SK-N-SH treated with all-trans-retinoic acid at 6 μM for 48 hours (cell line): ENCODE measurements at regions not wholly inside any gene's neighbourhood (a gene's known extent, or its start where the extent isn't known, plus 50 kb on each side); places are given as distances from the start of the nearest gene placed in this dataset.

ENCODE experiments used
- ATAC-seq: fragments of 200-7000 bp; cut with Tn5 transposase; 3 replicates; pipeline ENCODE4 v1.9.1; 2020; ENCODE audit warnings: mild to moderate bottlenecking, moderate library complexity
- ARNTL ChIP-seq: fragments of 450-650 bp; formaldehyde crosslinking; IDR thresholded peaks from 2 replicates; pipeline ENCODE4 v1.5.0; 2020; ENCODE audit warnings: low read depth, mild to moderate bottlenecking, moderate library complexity, borderline replicate concordance
- BACH2 ChIP-seq: fragments of 250-450 bp; sonication (Bioruptor Pico); IDR thresholded peaks from 2 replicates; pipeline ENCODE4 v1.9.0; 2021; ENCODE audit warnings: mild to moderate bottlenecking, borderline replicate concordance
- CREB5 ChIP-seq: fragments of 250-450 bp; sonication (Bioruptor Pico); IDR thresholded peaks from 2 replicates; pipeline ENCODE4 v1.5.1; 2020; ENCODE audit warnings: low read depth, mild to moderate bottlenecking, moderate library complexity
- CSDC2 ChIP-seq: fragments of 250-450 bp; sonication (Bioruptor Pico); IDR thresholded peaks from 2 replicates; pipeline ENCODE4 v1.5.0; 2020; ENCODE audit warnings: mild to moderate bottlenecking, moderate library complexity
- CSRNP3 ChIP-seq: fragments of 250-450 bp; sonication (Bioruptor Pico); IDR thresholded peaks from 2 replicates; pipeline ENCODE4 v1.5.1; 2021; ENCODE audit warnings: mild to moderate bottlenecking, moderate library complexity
- ESRRG ChIP-seq: fragments of 250-450 bp; sonication (Bioruptor Pico); IDR thresholded peaks from 2 replicates; pipeline ENCODE4 v1.6.1; 2021; ENCODE audit warnings: mild to moderate bottlenecking
- GLIS3 ChIP-seq: fragments of 250-450 bp; sonication (Bioruptor Pico); IDR thresholded peaks from 2 replicates; pipeline ENCODE4 v1.5.0; 2020; ENCODE audit warnings: mild to moderate bottlenecking, moderate library complexity
- ISL1 ChIP-seq: fragments of 250-450 bp; sonication (Bioruptor Pico); IDR thresholded peaks from 2 replicates; pipeline ENCODE4 v2.1.2; 2022; ENCODE audit warnings: mild to moderate bottlenecking, moderate library complexity
- OSR1 ChIP-seq: fragments of 250-450 bp; sonication (Bioruptor Pico); IDR thresholded peaks from 2 replicates; pipeline ENCODE4 v1.8.0; 2022; ENCODE audit warnings: moderate library complexity, mild to moderate bottlenecking, inconsistent platforms
- PATZ1 ChIP-seq: fragments of 250-450 bp; sonication (Bioruptor Pico); IDR thresholded peaks from 2 replicates; pipeline ENCODE4 v1.8.0; 2020; ENCODE audit warnings: mild to moderate bottlenecking, moderate library complexity, borderline replicate concordance
- RARB ChIP-seq: fragments of 250-450 bp; sonication (Bioruptor Pico); IDR thresholded peaks from 2 replicates; pipeline ENCODE4 v1.8.0; 2021; ENCODE audit warnings: mild to moderate bottlenecking, moderate library complexity
- SNAI2 ChIP-seq: fragments of 250-450 bp; sonication (Bioruptor Pico); IDR thresholded peaks from 2 replicates; pipeline ENCODE4 v1.5.0; 2020; ENCODE audit warnings: mild to moderate bottlenecking, moderate library complexity
- TCF4 ChIP-seq: fragments of 250-450 bp; sonication (Bioruptor Pico); IDR thresholded peaks from 2 replicates; pipeline ENCODE4 v1.8.0; 2021; ENCODE audit warnings: mild to moderate bottlenecking, moderate library complexity, borderline replicate concordance
- TOX ChIP-seq: fragments of 250-450 bp; sonication (Bioruptor Pico); IDR thresholded peaks from 2 replicates; pipeline ENCODE4 v1.8.0; 2021; ENCODE audit warnings: mild to moderate bottlenecking, moderate library complexity, borderline replicate concordance
- TSHZ2 ChIP-seq: fragments of 250-450 bp; sonication (Bioruptor Pico); IDR thresholded peaks from 2 replicates; pipeline ENCODE4 v1.5.0; 2020; ENCODE audit warnings: mild to moderate bottlenecking, moderate library complexity
- ZC3H10 ChIP-seq: fragments of 250-450 bp; sonication (Bioruptor Pico); IDR thresholded peaks from 2 replicates; pipeline ENCODE4 v1.5.1; 2021; ENCODE audit warnings: mild to moderate bottlenecking, moderate library complexity
- ZFP3 ChIP-seq: fragments of 250-450 bp; sonication (Bioruptor Pico); IDR thresholded peaks from 2 replicates; pipeline ENCODE4 v1.5.0; 2020; ENCODE audit warnings: mild to moderate bottlenecking, moderate library complexity
- ZFP30 ChIP-seq: fragments of 450-650 bp; formaldehyde crosslinking; IDR thresholded peaks from 2 replicates; pipeline ENCODE4 v1.5.0; 2022; ENCODE audit warnings: mild to moderate bottlenecking, moderate library complexity
- ZNF70 ChIP-seq: fragments of 450-650 bp; formaldehyde crosslinking; IDR thresholded peaks from 2 replicates; pipeline ENCODE4 v1.5.0; 2020; ENCODE audit warnings: mild to moderate bottlenecking, moderate library complexity
- ZNF8 ChIP-seq: fragments of 450-650 bp; formaldehyde crosslinking; IDR thresholded peaks from 2 replicates; pipeline ENCODE4 v1.5.0; 2020; ENCODE audit warnings: mild to moderate bottlenecking, moderate library complexity

- ATAC-seq = no peak
Observed at GRCh38 chr10:90674461-90674860, 183.4 kb downstream of the HTR7 start.

GRCh38 chr10:90674928-90675327 is 182.9 kb downstream of the HTR7 start:
- no peak for TF ChIP-seq ZFP3 (CRISPR knock-in tag)
- TF ChIP-seq ZNF8 (CRISPR knock-in tag) = no peak
- no peak for TF ChIP-seq GLIS3 (CRISPR knock-in tag)
- TF ChIP-seq PATZ1 (CRISPR knock-in tag) = no peak
- TF ChIP-seq ESRRG (CRISPR knock-in tag) = no peak
- TF ChIP-seq ZFP30 = no peak
- TF ChIP-seq ZNF70 (CRISPR knock-in tag) = no peak
- TF ChIP-seq CSRNP3 (CRISPR knock-in tag) = no peak
- no peak for TF ChIP-seq CSDC2 (CRISPR knock-in tag)
- TF ChIP-seq TOX (CRISPR knock-in tag) = no peak
- TF ChIP-seq TSHZ2 (CRISPR knock-in tag) = no peak
- no peak for TF ChIP-seq CREB5
- no peak for TF ChIP-seq OSR1 (CRISPR knock-in tag)
- no peak for TF ChIP-seq ARNTL (CRISPR knock-in tag)
- no peak for TF ChIP-seq RARB
- TF ChIP-seq SNAI2 (CRISPR knock-in tag) = no peak
- no peak for TF ChIP-seq ZC3H10 (CRISPR knock-in tag)
- no peak for TF ChIP-seq BACH2 (CRISPR knock-in tag)
- TF ChIP-seq ISL1 (CRISPR knock-in tag) = no peak
- no peak; the same call in 2 of the 3 replicates for ATAC-seq

More at GRCh38 chr10:90674461-90674860, 183.4 kb downstream of the HTR7 start:
- no peak for TF ChIP-seq ZFP3 (CRISPR knock-in tag)
- no peak for TF ChIP-seq GLIS3 (CRISPR knock-in tag)
- TF ChIP-seq CSRNP3 (CRISPR knock-in tag) = no peak
- TF ChIP-seq RARB = no peak
- TF ChIP-seq, all 23 proteins: peak for 0

GRCh38 chr10:90675621-90676020 is 182.2 kb downstream of the HTR7 start:
- ATAC-seq = no peak
- TF ChIP-seq ESRRG (CRISPR knock-in tag) (no peak), TCF4 (CRISPR knock-in tag) (no peak), ISL1 (CRISPR knock-in tag) (no peak), ZNF70 (CRISPR knock-in tag) (no peak)
